ENCODE measurements at regions not wholly inside any gene's neighbourhood (a gene's known extent, or its start where the extent isn't known, plus 50 kb on each side); places are given as distances from the start of the nearest gene placed in this dataset.

DNA sequence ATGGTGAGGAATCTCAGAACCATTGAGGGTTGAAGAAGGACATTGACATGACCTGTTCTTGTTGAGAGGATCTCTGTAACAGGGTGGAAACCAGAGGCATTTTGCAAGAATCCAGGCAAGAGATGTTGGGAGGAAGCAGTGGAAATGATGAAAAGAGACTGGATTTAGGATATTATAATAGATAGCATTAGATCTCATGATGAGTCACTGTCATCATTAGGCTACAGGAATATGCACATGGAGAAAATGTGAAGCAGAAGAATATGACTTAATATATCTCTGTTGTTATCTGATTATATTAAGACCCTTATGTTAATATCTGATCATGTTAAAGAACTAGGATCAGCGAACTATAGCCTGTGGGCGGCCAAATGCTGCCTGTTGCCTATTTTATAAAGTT is 393.0 kb upstream of the MTPN start:
- DNase-seq (ENCODE audit: low read depth) = no peak
- ChIA-PET POLR2A (no interaction called here), CTCF (no interaction called here)
- TF ChIP-seq, protein P1, sequence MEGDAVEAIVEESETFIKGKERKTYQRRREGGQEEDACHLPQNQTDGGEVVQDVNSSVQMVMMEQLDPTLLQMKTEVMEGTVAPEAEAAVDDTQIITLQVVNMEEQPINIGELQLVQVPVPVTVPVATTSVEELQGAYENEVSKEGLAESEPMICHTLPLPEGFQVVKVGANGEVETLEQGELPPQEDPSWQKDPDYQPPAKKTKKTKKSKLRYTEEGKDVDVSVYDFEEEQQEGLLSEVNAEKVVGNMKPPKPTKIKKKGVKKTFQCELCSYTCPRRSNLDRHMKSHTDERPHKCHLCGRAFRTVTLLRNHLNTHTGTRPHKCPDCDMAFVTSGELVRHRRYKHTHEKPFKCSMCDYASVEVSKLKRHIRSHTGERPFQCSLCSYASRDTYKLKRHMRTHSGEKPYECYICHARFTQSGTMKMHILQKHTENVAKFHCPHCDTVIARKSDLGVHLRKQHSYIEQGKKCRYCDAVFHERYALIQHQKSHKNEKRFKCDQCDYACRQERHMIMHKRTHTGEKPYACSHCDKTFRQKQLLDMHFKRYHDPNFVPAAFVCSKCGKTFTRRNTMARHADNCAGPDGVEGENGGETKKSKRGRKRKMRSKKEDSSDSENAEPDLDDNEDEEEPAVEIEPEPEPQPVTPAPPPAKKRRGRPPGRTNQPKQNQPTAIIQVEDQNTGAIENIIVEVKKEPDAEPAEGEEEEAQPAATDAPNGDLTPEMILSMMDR (IDR thresholded peaks at IDR 0.05; ENCODE audit: insufficient read depth, low read depth, low read length) = no peak
- H3K4me3 ChIP-seq (ENCODE audit: low read depth, low read length) = no peak overlapping the region
- no peaks in the 10 kb centered on the region for H3K36me3 ChIP-seq (ENCODE audit: control insufficient read depth, insufficient read depth, low read length)
- no peaks in the 10 kb centered on the region for H3K27me3 ChIP-seq (ENCODE audit: control insufficient read depth, insufficient read depth, low read length)

DNA sequence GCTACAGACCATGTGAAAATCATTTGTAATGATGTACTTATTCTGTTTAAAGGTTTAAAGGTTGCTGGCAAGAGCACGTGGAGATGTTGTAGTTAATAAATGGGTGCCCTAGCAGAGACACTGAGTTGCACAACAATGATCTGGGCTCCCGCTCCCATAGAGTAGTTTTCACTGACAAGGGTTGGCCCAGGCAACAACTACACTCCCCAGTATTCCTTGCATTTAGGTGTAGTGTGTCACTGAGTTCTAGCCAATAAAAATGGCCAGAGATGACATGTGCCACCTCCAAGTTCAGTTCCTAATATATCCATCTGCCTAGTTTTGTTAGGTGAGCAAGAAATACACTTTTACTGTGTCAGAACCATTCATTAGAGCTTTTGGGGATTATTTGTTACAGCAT is 392.1 kb upstream of the MTPN start:
- CTCF ChIA-PET = no interaction called here
- DNase-seq (ENCODE audit: low read depth) = no peak
- no peak overlapping the region for H3K4me3 ChIP-seq (ENCODE audit: low read depth, low read length)

DNA sequence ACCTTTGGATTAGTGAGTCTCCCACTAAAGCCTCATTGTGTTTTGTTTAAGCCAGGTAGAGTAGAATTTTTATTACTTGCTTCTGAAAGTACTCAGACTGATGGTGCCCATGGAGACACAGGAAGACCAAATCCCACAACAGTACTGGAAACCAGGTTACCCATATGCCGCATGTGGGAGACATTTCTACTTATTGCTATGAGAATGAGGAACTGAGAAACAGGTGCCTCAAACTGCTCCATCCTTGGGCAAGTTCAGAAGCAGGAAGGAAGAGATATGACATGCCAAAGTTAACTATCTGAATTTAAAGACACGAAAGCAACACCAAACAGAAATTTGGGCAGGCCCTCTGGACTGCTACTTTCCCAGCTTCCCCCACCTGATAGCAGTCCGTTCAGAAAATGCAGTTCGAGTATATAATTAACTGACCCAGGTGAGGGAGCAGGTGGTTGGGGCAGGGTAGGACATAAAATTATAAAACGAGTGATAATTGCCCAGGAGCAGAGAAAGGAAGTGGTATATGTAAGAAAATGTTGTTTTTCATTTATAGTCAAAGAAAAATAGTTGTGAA is 382.3 kb upstream of the MTPN start:
- TF ChIP-seq, protein P1 (IDR thresholded peaks at IDR 0.05; ENCODE audit: insufficient read depth, low read depth, low read length) = no peak
- no peaks in the 10 kb centered on the region for H3K36me3 ChIP-seq (ENCODE audit: control insufficient read depth, insufficient read depth, low read length)
- DNase-seq (ENCODE audit: low read depth) = no peak
- ChIA-PET POLR2A (no interaction called here), CTCF (interaction anchor here (1.2 kb wide), 1 partner anchor 49 kb away, joined by 4 read pairs; no protein-coding TSS in a partner anchor)
- H3K27me3 ChIP-seq (ENCODE audit: control insufficient read depth, insufficient read depth, low read length) = no peaks in the 10 kb centered on the region
- no peak overlapping the region for H3K4me3 ChIP-seq (ENCODE audit: low read depth, low read length)

More for the DNA sequence above, 392.1 kb upstream of the MTPN start:
- TF ChIP-seq, protein P1 (IDR thresholded peaks at IDR 0.05; ENCODE audit: insufficient read depth, low read depth, low read length) = no peak
- no peaks in the 10 kb centered on the region for H3K27me3 ChIP-seq (ENCODE audit: control insufficient read depth, insufficient read depth, low read length)
- H3K36me3 ChIP-seq (ENCODE audit: control insufficient read depth, insufficient read depth, low read length) = no peaks in the 10 kb centered on the region
- POLR2A ChIA-PET = no interaction called here

DNA sequence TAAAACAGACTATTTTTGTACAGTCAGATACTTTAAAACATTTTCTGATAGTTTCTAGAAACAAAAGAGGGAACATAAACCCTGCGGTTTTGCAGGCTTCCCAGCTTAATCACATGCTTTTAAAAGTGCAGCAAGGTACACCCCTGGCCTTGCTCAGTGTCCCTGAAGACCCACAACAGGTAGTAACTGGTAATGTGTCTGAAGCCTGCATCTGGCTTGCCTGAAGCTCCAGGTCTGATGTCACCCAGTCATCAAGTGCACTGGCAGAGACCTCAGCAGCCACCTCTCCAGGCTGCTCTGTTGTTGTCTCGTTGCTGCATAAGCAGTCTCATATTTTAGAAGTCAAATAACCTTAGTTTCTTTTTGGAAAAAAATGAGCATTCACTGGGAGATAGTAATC is 376.1 kb upstream of the MTPN start:
- POLR2A ChIA-PET = no interaction called here
- TF ChIP-seq, protein P1 (IDR thresholded peaks at IDR 0.05; ENCODE audit: insufficient read depth, low read depth, low read length) = no peak
- Histone ChIP-seq H3K27me3 (ENCODE audit: control insufficient read depth, insufficient read depth, low read length) (no peaks in the 10 kb centered on the region), H3K36me3 (ENCODE audit: control insufficient read depth, insufficient read depth, low read length) (no peaks in the 10 kb centered on the region), H3K4me3 (ENCODE audit: low read depth, low read length) (no peak overlapping the region)
- no peak for DNase-seq (ENCODE audit: low read depth)
- CTCF ChIA-PET = no interaction called here

DNA sequence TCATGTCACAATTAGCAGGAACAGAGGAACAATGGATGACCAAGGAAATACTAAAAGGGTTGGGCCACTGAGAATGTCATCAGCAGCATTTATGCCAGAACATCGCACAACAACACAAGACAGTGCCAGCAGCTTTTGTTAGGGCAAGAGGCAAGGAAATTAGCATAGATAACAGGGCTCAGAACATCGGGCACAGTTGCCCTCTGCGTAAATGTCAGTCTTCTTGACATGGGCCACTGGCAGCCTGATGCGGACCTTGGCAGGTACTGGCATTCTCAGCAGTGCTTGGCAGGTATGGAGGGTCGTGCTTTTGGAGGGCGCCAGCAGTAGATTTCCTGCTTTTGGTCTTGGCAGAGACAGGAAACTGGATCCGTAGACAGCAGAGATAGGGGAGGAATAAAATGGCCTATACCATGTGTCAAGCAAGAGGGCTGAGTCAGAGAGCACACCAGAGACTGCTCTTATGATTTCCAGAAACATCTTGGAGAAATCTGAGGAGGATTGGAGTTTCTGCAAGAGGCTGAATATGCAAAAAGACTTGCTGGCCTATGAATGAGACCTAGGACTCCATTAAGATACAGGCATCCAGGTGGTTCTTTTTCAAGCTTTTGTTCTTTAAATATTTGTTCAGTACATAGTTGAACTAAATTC is 371.5 kb upstream of the MTPN start:
- no peaks in the 10 kb centered on the region for H3K36me3 ChIP-seq (ENCODE audit: control insufficient read depth, insufficient read depth, low read length)
- CTCF ChIA-PET = no interaction called here
- no peaks in the 10 kb centered on the region for H3K27me3 ChIP-seq (ENCODE audit: control insufficient read depth, insufficient read depth, low read length)
- no peak overlapping the region for H3K4me3 ChIP-seq (ENCODE audit: low read depth, low read length)
- no peak for DNase-seq (ENCODE audit: low read depth)
- TF ChIP-seq, protein P1 (IDR thresholded peaks at IDR 0.05; ENCODE audit: insufficient read depth, low read depth, low read length) = no peak
- POLR2A ChIA-PET = no interaction called here

All from BJ (cell line).